HG02884 (cell line): ENCODE measurements at regions not wholly inside any gene's neighbourhood (a gene's known extent, or its start where the extent isn't known, plus 50 kb on each side); places are given as distances from the start of the nearest gene placed in this dataset.
"Not testable (repeated sequence)": the region's sequence is repeated elsewhere in the genome, so short reads cannot be mapped to it uniquely, and the experiment has no call there.

Experiments
- ATAC-seq: cut with Tn5 transposase; IDR thresholded peaks from one replicate; pipeline ENCODE4 v1.9.1; 2021; ENCODE audit warnings: mild to moderate bottlenecking, moderate library complexity; ENCODE audit not compliant: unreplicated experiment

DNA sequence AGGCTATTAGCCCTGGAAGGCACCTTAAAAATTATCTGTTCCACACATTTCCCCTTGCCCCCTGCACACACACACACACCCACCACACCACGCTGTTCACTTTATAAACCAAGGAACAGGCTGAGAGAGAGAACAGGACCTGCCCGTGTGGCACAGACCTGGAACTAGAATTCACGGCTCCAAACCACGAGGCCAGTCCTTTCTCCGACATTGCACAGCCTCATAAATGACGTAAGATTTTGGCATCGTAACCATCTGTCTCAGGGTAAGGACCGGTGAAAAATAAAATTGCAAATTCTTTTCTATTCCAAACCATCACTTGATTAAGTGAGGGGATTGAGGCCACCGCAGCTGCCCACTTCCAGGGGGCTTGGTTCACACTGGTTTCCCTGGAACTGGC, 330.3 kb downstream of the BCOR start:
- ATAC-seq = no peak

DNA sequence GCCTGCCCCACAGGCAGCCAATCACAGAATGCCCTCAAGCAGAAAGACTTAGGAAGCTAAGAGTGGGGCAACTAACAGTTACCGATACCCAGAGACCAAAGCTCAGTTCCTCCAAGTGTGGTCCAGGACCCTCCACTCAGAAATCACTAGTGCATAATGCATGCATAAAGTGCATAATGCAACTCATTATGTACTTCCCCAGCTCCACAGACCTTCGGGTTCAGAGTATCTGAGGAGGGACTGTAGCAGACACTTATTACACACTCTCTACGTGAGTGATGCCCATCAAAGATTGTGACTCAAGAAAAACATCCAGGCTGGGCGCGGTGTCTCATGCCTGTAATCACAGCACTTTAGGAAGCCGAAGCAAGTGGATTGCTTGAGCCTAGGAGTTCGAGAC, 328.0 kb downstream of the BCOR start:
- ATAC-seq = no peak

DNA sequence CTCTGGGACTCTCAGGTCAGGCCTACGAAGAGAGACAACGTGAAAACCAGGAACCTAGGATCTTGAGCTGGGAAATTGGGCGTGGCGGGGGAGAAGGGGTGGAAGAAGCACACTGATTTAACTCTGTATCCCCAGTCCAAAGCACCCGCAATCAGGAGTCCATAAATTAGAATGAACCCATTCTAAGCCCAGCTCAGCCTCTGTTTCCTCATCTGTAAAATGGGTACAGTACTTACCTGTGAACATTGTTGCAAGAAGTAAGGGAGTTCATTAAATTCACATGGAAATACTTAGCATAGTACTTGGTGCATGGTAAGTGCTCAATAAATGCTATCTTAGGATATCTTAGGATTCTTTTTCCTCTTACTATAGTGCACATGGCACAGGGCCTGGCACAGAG, 326.7 kb downstream of the BCOR start:
- no peak for ATAC-seq

DNA sequence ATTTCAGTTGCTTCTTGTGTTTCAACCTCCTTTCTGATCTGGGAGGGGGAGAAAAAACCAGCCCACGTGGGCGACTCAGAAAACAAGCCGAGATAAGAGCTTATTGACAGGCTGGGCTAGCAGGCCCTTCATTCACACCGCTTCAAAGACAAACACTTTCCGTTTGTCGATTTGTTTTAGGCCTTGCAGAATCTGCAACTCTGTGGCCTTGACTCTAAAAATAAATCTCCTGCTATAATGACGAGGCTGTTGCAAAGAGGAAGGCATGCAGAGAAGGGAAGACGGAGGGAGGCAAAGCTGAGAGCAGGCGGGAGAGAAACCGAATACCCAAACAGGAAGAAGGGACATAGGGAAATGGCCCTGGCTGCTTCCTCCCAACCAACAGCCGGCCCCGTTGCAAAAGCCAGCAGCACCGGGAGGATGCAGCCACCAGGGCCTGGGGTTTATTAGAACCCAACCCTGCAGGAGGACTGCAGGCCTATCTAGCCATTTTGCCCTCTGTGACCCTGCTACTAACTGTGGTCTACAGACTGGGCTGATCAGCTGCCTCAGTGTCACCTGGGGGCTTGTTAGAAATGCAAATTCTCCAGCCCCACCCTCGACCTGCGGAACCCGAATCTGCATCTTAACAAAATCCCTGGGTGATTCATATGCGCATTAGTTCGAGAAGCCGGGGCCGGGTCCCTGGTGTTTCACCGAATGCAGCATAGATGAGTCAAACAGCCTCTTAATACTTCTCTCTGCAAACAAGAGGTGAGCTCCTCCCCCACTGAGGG, 325.5 kb downstream of the BCOR start:
- ATAC-seq = no peak

DNA sequence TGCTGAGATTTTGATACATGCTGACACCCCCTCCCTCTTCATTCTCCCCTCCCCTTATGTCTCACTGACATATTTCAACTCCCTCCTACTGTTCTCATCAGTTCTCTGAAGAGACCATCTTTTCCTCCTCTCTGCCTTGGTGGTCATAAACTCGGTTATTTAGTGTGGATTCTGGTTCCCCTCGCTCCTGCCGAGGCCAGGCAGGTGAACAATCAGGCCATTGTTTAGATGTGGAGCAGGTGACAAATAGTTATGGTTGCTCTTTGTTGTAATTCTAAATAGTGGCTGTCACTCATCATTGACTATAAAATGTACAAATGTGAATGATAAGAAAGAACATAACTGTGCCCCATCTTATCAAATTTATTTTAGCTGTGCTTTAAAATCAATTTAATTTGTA, 324.6 kb downstream of the BCOR start:
- no peak for ATAC-seq

DNA sequence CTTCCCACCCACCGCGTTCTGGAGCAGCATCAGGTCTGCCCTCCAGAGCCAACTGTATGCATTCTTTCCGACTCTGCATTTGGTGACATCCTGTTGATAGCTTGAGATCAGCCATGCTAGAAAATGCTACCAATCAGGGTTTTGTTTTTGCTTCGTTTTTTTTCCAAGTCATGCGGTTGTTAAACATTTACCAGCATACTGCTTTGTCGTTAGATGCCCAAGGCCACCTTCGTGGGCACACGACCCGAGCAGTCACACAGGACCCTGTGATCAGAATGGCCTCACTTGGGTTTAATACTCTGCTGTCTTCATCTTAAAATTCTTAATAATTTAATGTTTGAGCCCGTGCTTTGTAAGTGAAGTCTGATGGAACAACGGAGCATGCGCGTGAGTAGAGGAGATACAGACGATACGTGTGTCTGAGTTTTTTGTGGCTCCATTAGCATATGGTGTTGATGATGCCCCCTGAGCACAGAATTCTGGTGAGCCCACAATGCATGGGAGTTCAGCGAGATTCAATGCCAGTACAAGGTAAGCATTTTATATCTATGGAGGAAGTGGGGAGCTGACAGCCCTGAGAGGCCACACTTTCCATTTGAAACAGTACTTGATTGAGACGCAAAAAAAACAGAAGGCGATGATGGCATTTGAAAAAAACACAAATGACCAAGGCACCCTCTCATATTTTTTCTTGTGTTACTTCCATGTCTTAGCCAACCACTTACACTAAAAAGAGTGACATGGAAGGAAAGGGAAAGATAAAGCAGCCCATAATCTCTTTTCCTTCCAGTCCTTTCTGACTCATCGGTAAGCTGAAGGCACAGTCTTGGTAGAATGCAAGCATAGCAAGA, 323.6 kb downstream of the BCOR start:
- no peak for ATAC-seq

DNA sequence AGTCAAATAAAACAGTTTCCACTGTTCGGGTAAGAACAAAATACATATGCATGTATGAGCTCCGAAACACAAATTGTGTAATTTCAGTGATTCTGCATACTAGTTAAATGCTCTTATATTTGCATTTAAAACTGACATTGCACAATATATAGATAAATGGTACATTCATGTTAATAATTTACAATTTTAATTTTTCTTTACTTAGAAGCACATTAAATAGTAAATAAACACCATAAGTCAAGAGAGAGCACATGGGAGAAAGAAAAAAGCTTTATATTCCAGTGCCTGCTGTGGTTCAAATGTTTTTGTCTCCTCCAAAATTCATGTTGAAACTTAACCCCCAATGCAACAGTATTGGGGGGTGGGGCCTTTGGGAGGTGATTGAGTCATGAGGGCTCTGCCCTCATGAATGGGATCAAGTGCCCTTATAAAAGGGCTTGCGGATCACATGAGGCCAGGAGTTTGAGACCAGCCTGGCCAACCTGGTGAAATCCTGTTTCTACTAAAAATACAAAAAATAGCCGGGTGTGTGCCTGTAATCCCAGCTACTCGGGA, 322.9 kb downstream of the BCOR start:
- ATAC-seq = no peak

DNA sequence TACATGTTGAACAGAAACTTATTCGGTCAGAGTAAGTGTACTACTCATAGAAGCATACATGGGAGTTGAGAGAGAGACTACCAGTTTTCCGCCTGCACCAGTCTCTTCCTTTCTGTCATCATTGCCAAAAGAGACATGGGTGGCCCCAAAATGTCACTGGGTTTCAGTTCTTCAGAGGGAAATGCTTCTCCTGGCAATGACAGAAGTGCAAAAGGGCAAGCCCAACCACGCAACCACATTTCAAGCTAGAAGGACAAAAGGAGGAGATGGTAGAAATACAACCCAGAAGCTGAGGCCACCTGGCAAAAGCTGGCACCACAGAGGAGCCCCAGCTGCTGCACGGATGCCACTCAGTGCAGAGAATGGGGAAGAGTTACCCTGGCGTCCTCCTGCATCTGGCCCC, 320.1 kb downstream of the BCOR start:
- ATAC-seq = no peak

DNA sequence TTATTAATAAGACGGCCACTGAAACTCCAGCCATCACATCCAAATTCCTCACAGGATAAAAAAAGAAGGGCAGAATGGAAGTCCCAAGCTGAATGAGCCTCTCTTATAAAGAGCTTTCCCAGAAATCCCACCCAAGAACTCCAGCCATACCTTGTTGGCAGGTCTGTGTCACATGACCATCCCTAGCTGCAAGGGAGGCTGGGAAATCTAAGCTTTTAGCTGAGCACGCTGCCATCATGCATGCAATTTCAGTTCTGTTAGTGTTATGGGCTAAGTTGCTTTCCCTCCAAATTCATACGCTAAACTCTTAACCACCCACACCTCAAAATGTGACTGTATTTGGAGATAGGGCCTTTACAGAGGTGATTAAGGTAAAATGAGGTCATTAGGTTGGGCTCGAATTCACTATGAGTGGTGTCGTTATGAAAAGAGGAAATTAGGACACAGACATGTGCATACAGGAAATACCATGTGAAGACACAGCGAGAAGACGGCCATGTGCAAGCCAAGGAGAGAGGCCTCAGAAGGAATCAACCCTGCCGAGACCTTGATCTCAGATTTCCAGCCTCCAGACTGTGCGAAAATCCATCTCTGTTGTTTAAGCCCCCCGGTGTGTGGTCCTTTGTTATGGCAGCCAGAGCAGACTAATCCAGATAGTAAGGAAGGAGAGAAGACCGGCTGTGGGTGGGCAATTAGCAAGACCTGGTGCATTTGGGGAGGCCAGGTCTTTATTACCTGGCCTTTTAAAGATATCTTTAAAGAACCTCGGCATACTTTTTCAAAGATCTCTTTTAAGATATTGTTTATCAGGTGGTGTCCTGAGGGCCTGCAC, 317.6 kb downstream of the BCOR start:
- ATAC-seq = no peak

DNA sequence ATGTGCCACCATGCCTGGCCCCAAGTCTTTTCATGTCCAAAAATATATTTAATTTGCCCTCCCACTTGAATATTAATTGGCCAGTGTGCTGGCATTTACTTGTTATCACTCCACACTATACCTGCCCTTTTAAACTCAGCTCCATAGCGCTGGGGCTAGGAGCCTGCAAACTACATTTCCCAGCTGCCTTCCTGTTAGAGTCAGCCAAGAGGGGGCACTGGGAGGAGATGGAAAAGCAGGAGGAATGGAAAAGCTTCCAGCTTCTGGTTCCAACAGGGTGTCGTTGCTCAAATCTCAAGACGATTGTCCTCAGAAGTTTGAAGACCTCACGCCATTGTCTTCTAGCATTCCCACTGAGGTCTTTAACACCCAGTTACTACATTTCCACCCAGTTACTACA, 315.5 kb downstream of the BCOR start:
- ATAC-seq = no peak

DNA sequence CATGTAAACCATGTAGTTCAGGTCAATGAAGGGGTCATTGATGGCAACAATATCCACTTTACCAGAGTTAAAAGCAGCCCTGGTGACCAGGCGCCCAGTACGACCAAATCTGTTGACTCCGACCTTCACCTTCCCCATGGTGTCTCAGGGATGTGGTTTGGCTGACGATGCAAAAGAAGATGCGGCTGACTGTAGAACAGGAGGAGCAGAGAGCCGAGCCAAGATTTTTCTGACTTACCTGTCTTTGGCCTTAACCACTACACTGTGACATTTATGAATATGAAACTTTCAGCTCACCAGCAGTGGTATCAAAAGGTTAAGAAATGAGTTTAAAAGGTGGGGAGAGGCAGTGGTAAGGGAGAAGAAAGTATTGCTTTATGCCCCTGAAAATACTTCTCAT, 309.8 kb downstream of the BCOR start:
- no peak for ATAC-seq

DNA sequence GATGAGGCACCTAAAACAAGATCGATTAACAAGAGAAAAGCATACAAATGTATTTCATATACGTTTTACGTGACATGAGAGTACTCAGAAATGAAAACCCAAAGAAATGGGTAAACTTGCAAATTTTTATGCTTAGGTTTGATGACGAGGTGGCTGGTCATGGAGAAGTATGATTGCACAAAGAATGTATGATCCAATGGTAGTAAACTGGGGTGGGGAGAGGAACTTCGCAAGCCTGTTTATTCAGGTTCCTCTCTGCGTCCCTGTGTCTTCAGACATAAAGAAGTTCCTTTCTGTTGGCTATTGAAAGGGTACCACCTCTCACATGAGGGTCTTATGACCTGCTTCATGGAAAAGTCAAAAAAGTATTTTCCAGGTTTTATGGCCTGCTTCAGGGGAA, 309.2 kb downstream of the BCOR start:
- no peak for ATAC-seq

DNA sequence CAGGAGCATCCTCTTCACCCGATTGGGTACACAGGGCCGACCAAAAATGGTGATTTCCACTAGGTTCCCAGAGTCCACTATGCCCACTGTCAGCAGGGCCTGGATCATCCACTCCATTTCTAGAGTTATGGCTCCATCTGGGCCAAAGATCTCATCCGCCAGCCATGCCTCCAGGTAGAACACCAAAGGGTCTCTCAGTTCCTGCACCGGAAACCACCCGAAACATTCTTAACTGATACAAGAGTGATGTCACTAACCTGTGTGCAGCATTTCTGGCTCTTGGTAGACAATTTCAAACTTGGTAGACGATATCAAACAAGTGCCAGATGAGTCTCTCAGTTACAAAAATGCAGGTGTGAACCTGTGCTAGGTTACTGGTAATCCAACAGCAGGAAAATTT, 306.1 kb downstream of the BCOR start:
- no peak for ATAC-seq

DNA sequence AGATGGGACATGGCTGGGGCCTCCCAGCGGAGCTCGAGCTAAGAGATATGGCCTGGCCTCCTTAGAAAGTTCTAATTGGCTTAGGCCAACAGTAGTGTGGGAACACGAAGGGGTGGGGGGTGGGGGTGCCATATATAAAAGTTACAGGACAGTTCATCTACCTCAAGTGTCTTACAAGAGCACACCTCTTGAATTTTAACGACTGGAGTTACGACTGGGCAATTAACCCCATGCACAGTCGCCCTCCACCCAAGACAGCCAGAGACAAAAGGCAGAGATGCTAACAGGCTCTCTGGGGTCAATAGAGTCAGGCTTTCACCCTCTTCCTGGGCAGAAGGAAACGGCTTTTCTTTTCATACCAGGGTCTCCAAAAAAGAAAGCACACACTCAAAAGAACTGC, 302.2 kb downstream of the BCOR start:
- ATAC-seq = no peak

DNA sequence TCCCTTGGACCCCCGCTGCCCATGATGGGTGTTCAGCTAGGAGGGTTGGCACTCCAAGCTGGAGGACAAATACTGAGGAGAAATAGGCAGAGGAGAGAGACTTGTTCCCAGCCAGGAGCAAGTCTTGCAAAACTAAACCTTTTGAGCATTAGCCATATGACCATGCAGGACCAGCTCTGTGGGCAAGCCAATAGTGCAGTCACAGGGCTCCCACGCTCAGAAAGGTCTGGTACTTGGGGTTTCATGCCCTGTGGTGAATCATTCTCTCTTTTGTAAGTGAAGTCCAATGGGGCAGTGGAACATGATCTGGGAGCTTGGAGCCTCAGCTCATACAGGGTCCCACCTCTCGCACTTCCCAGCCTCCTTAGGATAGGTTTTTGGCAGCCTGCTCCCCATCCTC, 300.9 kb downstream of the BCOR start:
- ATAC-seq = no peak

DNA sequence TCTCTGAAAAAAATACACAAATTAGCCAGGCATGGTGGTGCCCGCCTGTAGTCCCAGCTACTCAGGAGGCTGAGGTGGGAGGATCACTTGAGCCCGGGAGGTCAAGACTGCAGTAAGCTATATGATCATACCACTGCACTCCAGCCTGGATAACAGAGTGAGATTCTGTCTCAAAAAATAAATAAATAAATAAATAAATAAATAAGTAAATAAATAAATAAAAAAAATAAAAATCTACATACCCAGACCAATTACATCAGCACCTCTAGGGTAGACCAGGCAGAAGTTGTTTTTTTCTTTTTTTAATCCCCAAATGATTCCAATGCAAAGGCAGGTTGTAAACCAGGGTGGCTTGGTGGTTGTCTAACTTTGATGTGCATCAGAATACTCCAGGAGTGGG, 299.3 kb downstream of the BCOR start:
- ATAC-seq = not testable (repeated sequence)

DNA sequence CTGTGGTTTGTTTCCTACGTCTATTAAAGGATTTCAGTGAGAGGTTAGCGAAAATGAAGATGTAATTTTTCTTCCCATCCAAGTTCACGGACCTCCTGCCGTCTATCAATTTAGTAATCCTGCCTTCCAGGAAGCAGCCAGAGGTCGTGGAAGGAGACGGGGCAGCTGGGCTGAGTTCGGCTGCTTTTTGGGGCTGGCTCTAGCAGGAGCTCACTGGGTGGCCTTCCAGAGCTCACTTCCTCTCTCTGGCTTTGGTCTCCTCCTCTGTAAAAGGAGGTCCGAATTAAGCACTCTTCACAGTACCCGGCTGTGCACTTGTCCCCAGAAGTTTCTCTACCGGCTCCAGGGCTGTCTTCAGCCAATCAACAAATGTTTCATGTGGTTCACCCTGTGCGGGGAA, 295.4 kb downstream of the BCOR start:
- ATAC-seq = no peak

DNA sequence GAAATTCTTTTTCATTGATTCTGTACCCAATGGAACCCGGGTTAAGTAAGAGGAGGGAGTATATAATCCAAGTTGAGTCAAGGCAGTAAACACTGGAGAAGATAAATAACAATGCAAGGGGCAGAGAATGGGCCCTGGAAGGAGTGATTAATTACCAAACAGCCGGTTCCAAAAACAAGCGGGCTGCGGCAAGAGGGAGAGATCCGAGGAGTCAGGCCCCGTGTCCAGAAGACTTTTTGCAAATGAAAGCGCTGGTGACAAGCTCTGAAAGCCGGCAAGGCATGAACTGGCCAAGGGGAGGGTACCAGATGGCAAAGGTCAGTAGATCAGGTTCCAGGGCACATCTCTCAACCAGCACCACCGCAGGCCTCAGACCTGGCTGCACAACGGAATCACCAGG, 294.9 kb downstream of the BCOR start:
- no peak for ATAC-seq

DNA sequence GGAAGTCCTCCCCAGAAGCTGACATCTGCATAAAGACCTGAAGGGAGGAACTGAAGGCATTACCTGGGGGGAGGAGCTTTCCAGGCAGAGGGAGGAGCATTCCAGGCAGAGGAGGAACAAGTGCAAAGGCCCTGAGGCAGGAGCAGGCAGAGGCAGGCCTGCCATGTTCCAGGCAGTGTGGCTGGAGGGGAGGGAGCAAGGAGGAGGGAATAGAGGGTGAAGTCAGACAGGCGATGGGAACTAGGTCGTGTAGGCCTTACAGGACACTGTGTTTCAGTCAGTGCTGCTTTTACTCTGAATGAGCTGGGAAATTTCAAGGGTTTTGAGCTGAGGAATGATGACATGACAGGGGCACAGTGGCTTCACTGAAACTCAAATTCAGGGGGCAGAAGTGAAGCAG, 292.7 kb downstream of the BCOR start:
- no peak for ATAC-seq

DNA sequence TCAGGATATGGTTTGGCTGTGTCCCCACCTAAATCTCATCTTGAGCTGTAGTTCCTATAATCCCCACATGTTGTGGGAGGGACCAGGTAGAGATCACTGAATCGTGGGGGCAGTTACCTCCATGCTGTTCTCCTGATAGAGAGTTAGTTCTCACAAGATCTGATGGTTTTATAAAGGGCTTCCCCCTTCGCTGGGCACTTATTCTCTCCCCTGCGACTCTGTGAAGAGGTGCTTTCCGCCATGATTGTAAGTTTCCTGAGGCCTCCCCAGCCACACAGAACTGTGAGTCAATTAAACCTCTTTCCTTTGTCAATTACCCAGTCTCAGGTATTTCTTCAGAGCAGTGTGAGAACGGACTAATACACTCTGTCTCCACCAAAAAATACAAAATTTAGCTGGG, 291.9 kb downstream of the BCOR start:
- ATAC-seq = no peak

DNA sequence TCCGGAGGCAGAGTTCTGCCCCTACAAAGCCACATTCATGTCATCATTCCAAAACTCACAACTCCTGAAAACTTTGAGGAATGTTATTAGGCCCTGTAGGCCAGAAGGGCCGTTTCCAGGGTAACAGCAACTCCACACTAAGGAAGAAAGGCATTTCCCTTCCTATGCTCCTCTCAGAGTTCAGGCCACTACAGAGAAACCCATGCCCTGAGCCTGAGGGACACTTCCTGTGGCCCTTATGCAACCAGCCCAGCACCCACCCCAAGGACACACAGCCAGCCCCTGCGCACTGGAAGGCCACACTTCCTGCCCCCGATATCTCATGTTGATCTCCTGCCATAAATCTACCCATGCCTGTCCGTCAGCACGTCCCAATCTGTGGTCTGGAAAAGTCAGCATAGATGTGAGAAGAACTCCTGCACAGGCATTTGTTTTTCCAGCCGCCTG, 289.3 kb downstream of the BCOR start:
- no peak for ATAC-seq
